ENCODE measurements at regions not wholly inside any gene's neighbourhood (a gene's known extent, or its start where the extent isn't known, plus 50 kb on each side); places are given as distances from the start of the nearest gene placed in this dataset.

DNA sequence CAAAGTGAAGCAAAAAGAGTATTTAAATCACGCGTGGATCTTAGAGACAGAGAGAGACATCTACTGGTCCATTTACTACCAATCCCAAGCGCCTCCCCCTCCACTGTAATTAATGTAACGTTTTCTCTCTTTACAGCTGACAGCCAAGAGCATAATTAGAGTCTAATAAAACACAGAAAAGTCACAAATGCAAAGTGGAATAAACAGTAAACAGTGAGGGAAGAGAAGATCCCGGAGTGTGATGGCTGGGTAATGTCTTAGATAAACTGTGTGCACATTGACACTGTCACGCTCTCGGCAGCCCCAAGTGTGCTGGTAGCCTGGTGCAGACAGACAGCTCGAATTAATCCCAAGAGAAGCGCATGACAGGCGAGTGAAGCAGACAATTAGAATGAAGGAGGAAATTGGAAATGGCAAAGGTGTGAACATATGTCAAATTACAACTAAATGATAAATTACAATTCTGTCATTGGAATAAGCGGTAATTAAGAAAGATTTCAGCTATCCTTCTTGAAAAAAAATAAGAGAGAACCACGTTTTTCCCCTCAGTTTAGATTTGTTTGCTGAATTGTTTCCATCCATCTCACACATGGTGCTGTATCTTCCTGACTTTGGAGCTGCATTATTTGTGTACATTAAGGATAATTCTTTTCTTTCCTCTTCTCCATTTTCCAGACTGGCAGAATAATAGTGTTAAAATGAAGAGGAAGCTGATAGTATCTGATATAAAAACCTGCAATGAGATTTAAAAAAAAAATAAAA lies 100.1 kb downstream of the CXXC4 start:
- TF ChIP-seq, protein P1, sequence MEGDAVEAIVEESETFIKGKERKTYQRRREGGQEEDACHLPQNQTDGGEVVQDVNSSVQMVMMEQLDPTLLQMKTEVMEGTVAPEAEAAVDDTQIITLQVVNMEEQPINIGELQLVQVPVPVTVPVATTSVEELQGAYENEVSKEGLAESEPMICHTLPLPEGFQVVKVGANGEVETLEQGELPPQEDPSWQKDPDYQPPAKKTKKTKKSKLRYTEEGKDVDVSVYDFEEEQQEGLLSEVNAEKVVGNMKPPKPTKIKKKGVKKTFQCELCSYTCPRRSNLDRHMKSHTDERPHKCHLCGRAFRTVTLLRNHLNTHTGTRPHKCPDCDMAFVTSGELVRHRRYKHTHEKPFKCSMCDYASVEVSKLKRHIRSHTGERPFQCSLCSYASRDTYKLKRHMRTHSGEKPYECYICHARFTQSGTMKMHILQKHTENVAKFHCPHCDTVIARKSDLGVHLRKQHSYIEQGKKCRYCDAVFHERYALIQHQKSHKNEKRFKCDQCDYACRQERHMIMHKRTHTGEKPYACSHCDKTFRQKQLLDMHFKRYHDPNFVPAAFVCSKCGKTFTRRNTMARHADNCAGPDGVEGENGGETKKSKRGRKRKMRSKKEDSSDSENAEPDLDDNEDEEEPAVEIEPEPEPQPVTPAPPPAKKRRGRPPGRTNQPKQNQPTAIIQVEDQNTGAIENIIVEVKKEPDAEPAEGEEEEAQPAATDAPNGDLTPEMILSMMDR (IDR thresholded peaks at IDR 0.05), result no peak
- no peak for TF ChIP-seq POLR2A (IDR thresholded peaks at IDR 0.05)

Measured in Peyer's patch (tissue), 4 donors.